H9 (cell line): ENCODE measurements at regions not wholly inside any gene's neighbourhood (a gene's known extent, or its start where the extent isn't known, plus 50 kb on each side); places are given as distances from the start of the nearest gene placed in this dataset.

Experiments
- DNase-seq: peaks from one replicate; pipeline ENCODE4 v3.0.0-alpha.2; 2017
- H2AFZ ChIP-seq: one replicate; pipeline ENCODE4 v1.6.1; 2013; ENCODE audit warnings: mild to moderate bottlenecking, low read length, control low read depth, moderate library complexity
- H2AK5ac ChIP-seq: 2 replicates; pipeline ENCODE4 v1.6.1; 2013; ENCODE audit warnings: low read length, control low read depth, mixed read lengths; ENCODE audit not compliant: insufficient read length
- H2BK120ac ChIP-seq: one replicate; pipeline ENCODE4 v1.6.1; 2013; ENCODE audit warnings: low read depth, mild to moderate bottlenecking, low read length, control low read depth, inconsistent platforms; ENCODE audit not compliant: poor library complexity, severe bottlenecking
- H2BK12ac ChIP-seq: 2 replicates; pipeline ENCODE4 v1.6.1; 2013; ENCODE audit warnings: low read length, control low read depth, mixed read lengths, low read depth; ENCODE audit not compliant: insufficient read length
- H2BK15ac ChIP-seq: 2 replicates; pipeline ENCODE4 v1.6.1; 2013; ENCODE audit warnings: low read depth, low read length, control low read depth
- H2BK20ac ChIP-seq: one replicate; pipeline ENCODE4 v1.6.1; 2013; ENCODE audit warnings: low read depth, mild to moderate bottlenecking, low read length, control low read depth, inconsistent platforms; ENCODE audit not compliant: poor library complexity, severe bottlenecking
- H2BK5ac ChIP-seq: 2 replicates; pipeline ENCODE4 v1.6.1; 2013; ENCODE audit warnings: low read length, control low read depth, mixed read lengths; ENCODE audit not compliant: insufficient read length
- H3K14ac ChIP-seq: 2 replicates; pipeline ENCODE4 v1.6.1; 2013; ENCODE audit warnings: low read length, control low read depth; ENCODE audit not compliant: insufficient read depth
- H3K18ac ChIP-seq: 2 replicates; pipeline ENCODE4 v1.6.1; 2013; ENCODE audit warnings: low read depth, mild to moderate bottlenecking, mixed read lengths, low read length, control low read depth; ENCODE audit not compliant: insufficient read length
- H3K23ac ChIP-seq: 2 replicates; pipeline ENCODE4 v1.6.1; 2013; ENCODE audit warnings: low read length, control low read depth, mixed read lengths, low read depth; ENCODE audit not compliant: insufficient read length
- H3K23me2 ChIP-seq: 2 replicates; pipeline ENCODE4 v1.6.1; 2013; ENCODE audit warnings: low read depth, mild to moderate bottlenecking, mixed read lengths, low read length, control low read depth; ENCODE audit not compliant: insufficient read length, poor library complexity, severe bottlenecking
- H3K27ac ChIP-seq: 2 replicates; pipeline ENCODE4 v1.5.1; 2013; ENCODE audit warnings: low read length, control low read depth, mixed read lengths, low read depth; ENCODE audit not compliant: insufficient read length
- H3K27me3 ChIP-seq: 2 replicates; pipeline ENCODE4 v1.6.1; 2013; ENCODE audit warnings: low read length, control low read depth, inconsistent platforms; ENCODE audit not compliant: insufficient read depth
- H3K4ac ChIP-seq: 2 replicates; pipeline ENCODE4 v1.6.1; 2013; ENCODE audit warnings: low read depth, mild to moderate bottlenecking, control low read depth, inconsistent platforms, low read length, moderate library complexity
- H3K4me1 ChIP-seq: 2 replicates; pipeline ENCODE4 v1.6.1; 2013; ENCODE audit warnings: low read length, control low read depth, inconsistent platforms; ENCODE audit not compliant: insufficient read depth
- H3K4me2 ChIP-seq: 2 replicates; pipeline ENCODE4 v1.6.1; 2013; ENCODE audit warnings: low read length, control low read depth, mixed read lengths; ENCODE audit not compliant: insufficient read length, insufficient read depth
- H3K56ac ChIP-seq: 2 replicates; pipeline ENCODE4 v1.6.1; 2013; ENCODE audit warnings: low read depth, mild to moderate bottlenecking, mixed read lengths, low read length, control low read depth; ENCODE audit not compliant: insufficient read length
- H3K79me1 ChIP-seq: 2 replicates; pipeline ENCODE4 v1.6.1; 2013; ENCODE audit warnings: low read depth, mild to moderate bottlenecking, moderate library complexity, low read length, control low read depth, inconsistent platforms; ENCODE audit not compliant: insufficient read depth, poor library complexity, severe bottlenecking
- H3K79me2 ChIP-seq: 2 replicates; pipeline ENCODE4 v1.6.1; 2013; ENCODE audit warnings: low read length, control low read depth, inconsistent platforms; ENCODE audit not compliant: insufficient read depth
- H3K9ac ChIP-seq: 2 replicates; pipeline ENCODE4 v1.6.1; 2013; ENCODE audit warnings: low read length, control low read depth, mixed read lengths; ENCODE audit not compliant: insufficient read length; ENCODE audit errors: extremely low read depth
- H3K9me3 ChIP-seq: one replicate; pipeline ENCODE4 v1.6.1; 2013; ENCODE audit warnings: low read depth, low read length, inconsistent platforms; ENCODE audit not compliant: control insufficient read depth
- H3T11ph ChIP-seq: one replicate; pipeline ENCODE4 v1.6.1; 2013; ENCODE audit warnings: mild to moderate bottlenecking, low read length, control low read depth, inconsistent platforms
- H4K20me1 ChIP-seq: one replicate; pipeline ENCODE4 v1.6.1; 2013; ENCODE audit not compliant: control insufficient read depth, insufficient read length, insufficient read depth
- H4K5ac ChIP-seq: 2 replicates; pipeline ENCODE4 v1.6.1; 2013; ENCODE audit warnings: low read depth, mild to moderate bottlenecking, mixed read lengths, low read length, control low read depth; ENCODE audit not compliant: insufficient read length
- H4K8ac ChIP-seq: replicated peaks from 2 replicates; pipeline ENCODE4 v1.6.1; 2013; ENCODE audit warnings: low read length, control low read depth, mixed read lengths, low read depth; ENCODE audit not compliant: insufficient read length
- H4K91ac ChIP-seq: 2 replicates; pipeline ENCODE4 v1.6.1; 2013; ENCODE audit warnings: low read depth, mild to moderate bottlenecking, moderate library complexity, mixed read lengths, low read length, control low read depth; ENCODE audit not compliant: insufficient read length
- H3K27ac Mint-ChIP-seq, 3 experiments: 2 replicates in 2 of 3; 3 replicates in 1 of 3; pipeline ENCODE4 v1.8.0; 2020 to 2021; ENCODE audit warnings: mixed read lengths in 3 of 3, mild to moderate bottlenecking in 1 of 3, moderate library complexity in 1 of 3
- H3K27me3 Mint-ChIP-seq: 2 replicates; pipeline ENCODE4 v1.8.0; 2021; ENCODE audit warnings: low read depth, mild to moderate bottlenecking, moderate library complexity, mixed read lengths
- H3K36me3 Mint-ChIP-seq, 3 experiments: 2 replicates in 2 of 3; 3 replicates in 1 of 3; pipeline ENCODE4 v1.8.0; 2020 to 2021; ENCODE audit warnings: low read depth in 3 of 3, mixed read lengths in 3 of 3; ENCODE audit not compliant: insufficient read depth in 1 of 3
- H3K4me1 Mint-ChIP-seq, 2 experiments: 2 replicates each; pipeline ENCODE4 v1.8.0; 2020; ENCODE audit warnings: mixed read lengths in 2 of 2
- H3K4me3 Mint-ChIP-seq, 2 experiments: 2 replicates in 1 of 2; 3 replicates in 1 of 2; pipeline ENCODE4 v1.8.0; 2020 to 2021; ENCODE audit warnings: mild to moderate bottlenecking in 2 of 2, mixed read lengths in 2 of 2, moderate library complexity in 1 of 2
- H3K9me3 Mint-ChIP-seq, 2 experiments: 2 replicates in 1 of 2; 3 replicates in 1 of 2; pipeline ENCODE4 v1.8.0; 2020; ENCODE audit warnings: mild to moderate bottlenecking in 2 of 2, mixed read lengths in 2 of 2, moderate library complexity in 1 of 2
- CTCF ChIP-seq: fragments of 200-600 bp; sonication (generic); conservative IDR thresholded peaks from 3 replicates; pipeline ENCODE4 v1.8.0; 2021; ENCODE audit warnings: antibody characterized with exemption, mild to moderate bottlenecking
- WGBS: extraction: QIAGEN DNeasy Blood & Tissue Kit; methylation state at CpG from one replicate; pipeline ENCODE4 v1.1.7; 2013; ENCODE audit warnings: missing lambda C conversion rate, low lambda C conversion rate, mixed read lengths; ENCODE audit not compliant: insufficient read length; ENCODE audit errors: extremely low coverage; 5-methylcytosine and 5-hydroxymethylcytosine counted together

- H3K9ac ChIP-seq, result no peak overlapping the region
- WGBS, result no CpG with 5 or more reads among the region's 1 CpG
- no peaks in the 10 kb centered on the region for H3K79me1 ChIP-seq
- no peak overlapping the region for H3K23ac ChIP-seq
- H2AFZ ChIP-seq, result no peak overlapping the region
- H3K4me1 ChIP-seq, result peaks cover 5% of the 10 kb centered on the region; the same call in 1 of the 2 replicates
- H3K4me3 Mint-ChIP-seq, result no peak overlapping the region
- H3K56ac ChIP-seq, result no peak overlapping the region
- no peaks in the 10 kb centered on the region for H3K79me2 ChIP-seq
- H2BK15ac ChIP-seq, result no peak overlapping the region
- no peak overlapping the region for H3K4me2 ChIP-seq
- H3K36me3 Mint-ChIP-seq, result no peaks in the 10 kb centered on the region
- no peaks in the 10 kb centered on the region for H4K20me1 ChIP-seq
- TF ChIP-seq CTCF, result no peak
- DNase-seq, result no peak
- H3K4me1 Mint-ChIP-seq, result peaks cover 4 to 14% of the 10 kb centered on the region in 2 experiments; a peak in 3 of 4 replicates
- no peaks in the 10 kb centered on the region for H3K9me3 ChIP-seq
- H3K27me3 ChIP-seq, result no peaks in the 10 kb centered on the region
- no peak overlapping the region for H3K18ac ChIP-seq
- no peak overlapping the region for H3K27ac Mint-ChIP-seq
- no peak overlapping the region for H2AK5ac ChIP-seq
- no peak overlapping the region for H2BK20ac ChIP-seq
- no peak overlapping the region for H2BK120ac ChIP-seq
- no peaks in the 10 kb centered on the region for H3K27me3 Mint-ChIP-seq
- no peak overlapping the region for H3K4ac ChIP-seq
- no peaks in the 10 kb centered on the region for H3K23me2 ChIP-seq
- no peak overlapping the region for H3K14ac ChIP-seq
- H4K91ac ChIP-seq, result no peak overlapping the region
- H4K5ac ChIP-seq, result no peak overlapping the region
- H3K9me3 Mint-ChIP-seq, result no peaks in the 10 kb centered on the region
- no peak overlapping the region for H2BK12ac ChIP-seq
- no peak overlapping the region for H2BK5ac ChIP-seq
- no peak overlapping the region for H4K8ac ChIP-seq
- no peak overlapping the region for H3T11ph ChIP-seq
- H3K27ac ChIP-seq, result no peak overlapping the region
Measured at GRCh38 chr4:125497861-125498260, 183.1 kb downstream of the FAT4 start.
